MM.1S (cell line): ENCODE measurements at regions not wholly inside any gene's neighbourhood (a gene's known extent, or its start where the extent isn't known, plus 50 kb on each side); places are given as distances from the start of the nearest gene placed in this dataset.
"Not testable (repeated sequence)": the region's sequence is repeated elsewhere in the genome, so short reads cannot be mapped to it uniquely, and the experiment has no call there.

Source experiments
- DNase-seq: peaks from one replicate; pipeline ENCODE4 v3.0.0-alpha.2; 2015
- H2AFZ ChIP-seq: fragments of 300-600 bp; sonication (generic); 2 replicates; pipeline ENCODE4 v1.6.0; 2016; ENCODE audit warnings: antibody characterized with exemption, low read length
- H3F3A ChIP-seq: fragments of 300-600 bp; sonication (generic); 2 replicates; pipeline ENCODE4 v1.6.1; 2016; ENCODE audit warnings: mild to moderate bottlenecking, antibody characterized with exemption, low read length, moderate library complexity, mixed read lengths; ENCODE audit not compliant: insufficient read depth
- H3K27ac ChIP-seq: fragments of 300-600 bp; sonication (generic); 2 replicates; pipeline ENCODE4 v1.5.1; 2016; ENCODE audit warnings: mild to moderate bottlenecking, low read length
- H3K27me3 ChIP-seq: fragments of 300-600 bp; sonication (generic); replicated peaks from 2 replicates; pipeline ENCODE4 v1.6.0; 2016; ENCODE audit warnings: low read length; ENCODE audit not compliant: insufficient read depth
- H3K36me3 ChIP-seq: fragments of 300-600 bp; sonication (generic); replicated peaks from 2 replicates; pipeline ENCODE4 v1.6.1; 2016; ENCODE audit warnings: mild to moderate bottlenecking, low read length, mixed read lengths; ENCODE audit not compliant: insufficient read depth
- H3K4me1 ChIP-seq: fragments of 300-600 bp; sonication (generic); 2 replicates; pipeline ENCODE4 v1.6.1; 2016; ENCODE audit warnings: low read length, mixed read lengths
- H3K4me2 ChIP-seq: fragments of 300-600 bp; sonication (generic); 2 replicates; pipeline ENCODE4 v1.6.0; 2016; ENCODE audit warnings: low read depth, low read length
- H3K4me3 ChIP-seq: fragments of 300-600 bp; sonication (generic); 2 replicates; pipeline ENCODE4 v1.5.1; 2016; ENCODE audit warnings: low read length, mixed read lengths
- H3K79me2 ChIP-seq: fragments of 300-600 bp; sonication (generic); 2 replicates; pipeline ENCODE4 v1.6.1; 2016; ENCODE audit warnings: mixed run types, low read length, mixed read lengths
- H3K9ac ChIP-seq: fragments of 300-600 bp; sonication (generic); 2 replicates; pipeline ENCODE4 v1.6.1; 2016; ENCODE audit warnings: low read length, mixed read lengths
- H3K9me2 ChIP-seq: fragments of 300-600 bp; sonication (generic); replicated peaks from 2 replicates; pipeline ENCODE4 v1.6.1; 2016; ENCODE audit warnings: mild to moderate bottlenecking, low read length, mixed read lengths; ENCODE audit not compliant: insufficient read depth
- H3K9me3 ChIP-seq: fragments of 300-600 bp; sonication (generic); replicated peaks from 2 replicates; pipeline ENCODE4 v1.6.1; 2016; ENCODE audit warnings: mild to moderate bottlenecking, low read length, mixed read lengths; ENCODE audit not compliant: insufficient read depth
- H4K20me1 ChIP-seq: fragments of 300-600 bp; sonication (generic); 2 replicates; pipeline ENCODE4 v1.6.1; 2016; ENCODE audit warnings: mild to moderate bottlenecking, low read length, moderate library complexity, mixed read lengths; ENCODE audit not compliant: insufficient read depth
- EZH2 ChIP-seq: fragments of 300-600 bp; sonication (generic); optimal IDR thresholded peaks from 2 replicates; pipeline ENCODE3; 2017; ENCODE audit warnings: low read depth, mild to moderate bottlenecking, antibody characterized with exemption, low read length, mixed read lengths
- EZH2phosphoT487 ChIP-seq: fragments of 300-600 bp; sonication (generic); IDR thresholded peaks from 2 replicates; pipeline ENCODE4 v1.6.1; 2018; ENCODE audit warnings: antibody characterized with exemption, low read length
- TF ChIP-seq, protein P1 (sequence below): fragments of 300-600 bp; sonication (generic); IDR thresholded peaks from 2 replicates; pipeline ENCODE4 v1.5.1; 2016; ENCODE audit warnings: antibody characterized with exemption, low read length, mixed read lengths

DNA sequence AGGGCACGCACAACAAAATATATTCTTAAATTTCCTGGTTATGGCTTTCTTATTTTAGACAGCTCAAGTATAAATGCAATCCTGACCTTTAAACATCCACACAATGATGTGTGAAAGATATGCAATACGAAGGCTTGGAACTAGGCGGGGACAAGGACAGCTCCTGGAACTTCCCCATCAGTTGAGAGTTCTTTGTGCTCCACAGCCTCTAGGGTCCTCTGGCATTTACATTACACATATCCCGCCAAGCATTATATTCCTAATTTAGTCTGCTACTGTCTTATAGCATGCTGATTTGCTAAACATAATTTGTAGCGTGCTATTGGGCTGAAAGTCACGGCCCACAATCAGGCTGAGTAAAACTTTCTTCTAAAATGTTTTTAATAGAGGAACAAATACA lies 74.4 kb downstream of the FTHL17 start:
- no peak overlapping the region for H3K9ac ChIP-seq
- no peaks in the 10 kb centered on the region for H3K79me2 ChIP-seq
- H4K20me1 ChIP-seq = no peaks in the 10 kb centered on the region

DNA sequence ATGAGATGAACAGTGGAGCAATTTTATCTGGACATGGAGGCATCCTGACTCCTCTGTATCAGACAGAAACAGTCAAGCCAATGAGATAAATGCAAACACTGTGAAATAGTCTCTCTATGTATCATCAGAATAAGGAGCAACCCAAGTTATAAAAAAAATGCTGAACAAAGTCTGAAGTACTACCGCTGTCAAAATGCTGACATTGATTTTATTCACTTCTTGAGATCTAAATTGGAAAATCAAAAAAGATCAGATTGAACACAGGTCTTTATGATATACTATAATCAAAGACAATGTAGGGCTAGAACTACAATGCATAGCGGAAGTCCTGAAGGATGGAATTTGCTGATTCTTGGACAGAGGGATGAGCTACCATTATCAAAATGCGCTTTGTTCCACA lies 76.1 kb downstream of the FTHL17 start:
- no peak for DNase-seq
- TF ChIP-seq EZH2phosphoT487 = no peak
- TF ChIP-seq, protein P1, sequence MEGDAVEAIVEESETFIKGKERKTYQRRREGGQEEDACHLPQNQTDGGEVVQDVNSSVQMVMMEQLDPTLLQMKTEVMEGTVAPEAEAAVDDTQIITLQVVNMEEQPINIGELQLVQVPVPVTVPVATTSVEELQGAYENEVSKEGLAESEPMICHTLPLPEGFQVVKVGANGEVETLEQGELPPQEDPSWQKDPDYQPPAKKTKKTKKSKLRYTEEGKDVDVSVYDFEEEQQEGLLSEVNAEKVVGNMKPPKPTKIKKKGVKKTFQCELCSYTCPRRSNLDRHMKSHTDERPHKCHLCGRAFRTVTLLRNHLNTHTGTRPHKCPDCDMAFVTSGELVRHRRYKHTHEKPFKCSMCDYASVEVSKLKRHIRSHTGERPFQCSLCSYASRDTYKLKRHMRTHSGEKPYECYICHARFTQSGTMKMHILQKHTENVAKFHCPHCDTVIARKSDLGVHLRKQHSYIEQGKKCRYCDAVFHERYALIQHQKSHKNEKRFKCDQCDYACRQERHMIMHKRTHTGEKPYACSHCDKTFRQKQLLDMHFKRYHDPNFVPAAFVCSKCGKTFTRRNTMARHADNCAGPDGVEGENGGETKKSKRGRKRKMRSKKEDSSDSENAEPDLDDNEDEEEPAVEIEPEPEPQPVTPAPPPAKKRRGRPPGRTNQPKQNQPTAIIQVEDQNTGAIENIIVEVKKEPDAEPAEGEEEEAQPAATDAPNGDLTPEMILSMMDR = no peak
- no peak for TF ChIP-seq EZH2
- Histone ChIP-seq H3K27me3 (no peaks in the 10 kb centered on the region), H3K36me3 (no peaks in the 10 kb centered on the region), H3K4me3 (no peak overlapping the region), H3K9ac (no peak overlapping the region), H3K79me2 (no peaks in the 10 kb centered on the region), H3K4me1 (no peaks in the 10 kb centered on the region), H3F3A (no peaks in the 10 kb centered on the region), H3K27ac (no peak overlapping the region), H3K9me3 (no peaks in the 10 kb centered on the region), H3K9me2 (no peaks in the 10 kb centered on the region), H3K4me2 (no peak overlapping the region), H4K20me1 (no peaks in the 10 kb centered on the region), H2AFZ (no peak overlapping the region)

More for the DNA sequence above, 74.4 kb downstream of the FTHL17 start:
- H3F3A ChIP-seq = no peaks in the 10 kb centered on the region
- H3K36me3 ChIP-seq = no peaks in the 10 kb centered on the region
- no peaks in the 10 kb centered on the region for H3K27me3 ChIP-seq
- TF ChIP-seq EZH2phosphoT487 (no peak), EZH2 (no peak)
- TF ChIP-seq, protein P1 = no peak
- H3K4me3 ChIP-seq = no peak overlapping the region
- no peaks in the 10 kb centered on the region for H3K9me3 ChIP-seq
- H3K4me1 ChIP-seq = no peaks in the 10 kb centered on the region
- H3K27ac ChIP-seq = no peak overlapping the region
- no peak for DNase-seq
- H3K4me2 ChIP-seq = no peak overlapping the region
- no peak overlapping the region for H2AFZ ChIP-seq
- H3K9me2 ChIP-seq = no peaks in the 10 kb centered on the region

DNA sequence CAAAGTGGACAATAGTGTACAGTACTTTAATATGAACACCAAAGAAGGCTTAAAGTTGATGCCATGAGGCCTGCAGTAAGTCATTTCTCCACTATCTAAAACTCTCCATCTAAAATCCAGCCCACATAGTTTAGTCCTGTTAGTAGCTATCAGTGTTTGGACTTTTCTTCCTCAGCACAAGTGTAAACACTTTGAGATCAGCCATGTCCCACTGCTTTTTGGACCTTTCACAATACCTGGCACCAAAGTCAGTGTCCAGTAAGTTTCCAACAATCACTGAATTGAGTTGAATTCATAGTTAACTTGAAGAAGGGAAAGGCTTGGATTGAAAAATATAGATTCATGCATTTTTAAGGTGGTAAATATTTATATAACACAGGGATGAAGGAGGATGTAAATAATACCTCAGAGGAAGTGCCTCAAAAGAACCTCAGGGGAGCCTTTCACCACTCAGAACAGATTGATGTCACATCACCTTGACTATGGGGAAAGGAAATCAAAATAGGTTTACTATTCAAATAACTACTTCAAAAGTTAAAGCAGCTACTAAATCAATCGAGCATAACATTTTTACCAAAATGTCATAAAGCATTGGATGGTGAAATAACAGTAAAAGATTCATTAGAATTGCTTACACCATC lies 76.7 kb downstream of the FTHL17 start:
- Histone ChIP-seq H2AFZ (no peak overlapping the region), H3K36me3 (no peaks in the 10 kb centered on the region), H3K27me3 (no peaks in the 10 kb centered on the region), H3K4me3 (no peak overlapping the region), H3K9ac (no peak overlapping the region), H3K27ac (no peak overlapping the region), H3K4me2 (no peak overlapping the region), H3F3A (no peaks in the 10 kb centered on the region), H4K20me1 (no peaks in the 10 kb centered on the region), H3K79me2 (no peaks in the 10 kb centered on the region), H3K9me3 (no peaks in the 10 kb centered on the region), H3K4me1 (no peaks in the 10 kb centered on the region), H3K9me2 (no peaks in the 10 kb centered on the region)
- TF ChIP-seq EZH2phosphoT487 = no peak
- no peak for TF ChIP-seq EZH2
- TF ChIP-seq, protein P1 = no peak
- no peak for DNase-seq

DNA sequence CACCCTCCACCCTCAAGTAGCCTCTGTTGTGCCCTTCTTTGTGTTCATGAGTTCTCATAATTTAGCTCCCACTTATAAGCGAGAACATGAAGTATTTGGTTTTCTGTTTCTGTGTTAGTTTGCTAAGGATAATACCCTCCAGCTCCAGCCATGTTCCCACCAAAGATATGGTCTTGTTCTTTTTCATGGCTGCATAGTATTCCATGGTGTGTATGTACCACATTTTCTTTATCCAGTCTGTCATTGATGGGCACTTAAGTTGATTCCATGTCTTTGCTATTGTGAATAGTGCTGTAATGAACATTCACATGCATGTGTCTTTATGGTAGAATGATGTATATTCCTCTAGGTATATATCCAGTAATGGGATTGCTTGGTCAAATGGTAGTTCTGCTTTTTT lies 77.8 kb downstream of the FTHL17 start:
- not testable (repeated sequence) for H4K20me1 ChIP-seq, H3F3A ChIP-seq, H3K4me1 ChIP-seq, H3K27me3 ChIP-seq, H3K36me3 ChIP-seq, H3K27ac ChIP-seq, H3K9ac ChIP-seq, H3K4me3 ChIP-seq, H3K4me2 ChIP-seq, H2AFZ ChIP-seq, H3K9me3 ChIP-seq, H3K9me2 ChIP-seq, H3K79me2 ChIP-seq, DNase-seq
